Body of pancreas (tissue), 4 donors: ENCODE measurements at regions not wholly inside any gene's neighbourhood (a gene's known extent, or its start where the extent isn't known, plus 50 kb on each side); places are given as distances from the start of the nearest gene placed in this dataset.

ENCODE experiments used
- ATAC-seq: fragments of 150-250 bp; one replicate; pipeline ENCODE4 v1.9.1; 2016
- DNase-seq, 4 donors: peaks; one replicate each; pipeline ENCODE4 v3.0.0-alpha.2; 2019
- H3K27ac ChIP-seq, 4 donors: fragments of 200-600 bp; sonication (generic); 1 replicate in 3 of 4; 2 replicates in 1 of 4; pipeline versions ENCODE4 v1.5.1 to v1.6.1; 2016 to 2019; ENCODE audit warnings: mild to moderate bottlenecking in 1 of 4, mixed read lengths in 1 of 4, moderate library complexity in 1 of 4
- H3K27me3 ChIP-seq, 2 donors: fragments of 200-600 bp; sonication (generic); one replicate each; pipeline ENCODE4 v1.6.0; 2016; ENCODE audit warnings: mild to moderate bottlenecking in 1 of 2
- H3K36me3 ChIP-seq, 2 donors: fragments of 200-600 bp; sonication (generic); replicated peaks in 1 of 2; 2 replicates each; pipeline ENCODE4 v1.5.1; 2016; ENCODE audit warnings: low read depth in 2 of 2; ENCODE audit not compliant: insufficient read depth in 1 of 2
- H3K4me1 ChIP-seq: fragments of 200-600 bp; sonication (generic); one replicate; pipeline ENCODE4 v1.6.0; 2016
- H3K4me3 ChIP-seq, 2 donors: fragments of 200-600 bp; sonication (generic); 1 replicate in 1 of 2; 2 replicates in 1 of 2; pipeline ENCODE4 v1.5.1; 2016 to 2019
- H3K9me3 ChIP-seq, 3 donors: fragments of 200-600 bp; sonication (generic); 1 replicate in 2 of 3; 2 replicates in 1 of 3; pipeline ENCODE4 v1.5.1; 2016
- CTCF ChIP-seq, 7 experiments: fragments of 450-650 bp in 4 of 7; fragments of 200-600 bp in 3 of 7; sonication (generic) in 3 of 7; IDR thresholded peaks; one replicate each; pipeline ENCODE4 v1.5.1; 2016 to 2019; ENCODE audit warnings: antibody characterized with exemption in 7 of 7
- POLR2A ChIP-seq, 3 donors: fragments of 450-650 bp; IDR thresholded peaks; one replicate each; pipeline ENCODE4 v1.6.1; 2016; ENCODE audit warnings: antibody characterized with exemption in 3 of 3, mild to moderate bottlenecking in 2 of 3
- WGBS, 2 donors: methylation state at CpG; one replicate each; pipeline ENCODE4 v1.1.5; 2017; 5-methylcytosine and 5-hydroxymethylcytosine counted together
- intact Hi-C: fragments of 100-400 bp; cut with DNase I; formaldehyde crosslinking; loops from one replicate; pipeline ENCODE4 v1.15.1; 2023

GRCh38 chr10:44193166-44193565 lies 191.7 kb downstream of the CXCL12 start:
- DNase-seq (no peak), ATAC-seq (no peak)
- TF ChIP-seq CTCF (IDR thresholded peaks at IDR 0.05) (no peak), POLR2A (IDR thresholded peaks at IDR 0.05) (no peak)
- intact Hi-C loops = no loop called here
- 83 to 88% methylated on average over 3 of the region's 3 CpGs for WGBS, 2 donors
- Histone ChIP-seq H3K27me3 (no peaks in the 10 kb centered on the region), H3K4me3 (no peak overlapping the region), H3K9me3 (no peaks in the 10 kb centered on the region), H3K27ac (no peak overlapping the region), H3K4me1 (peaks cover 13% of the 10 kb centered on the region), H3K36me3 (no peaks in the 10 kb centered on the region)

DNA sequence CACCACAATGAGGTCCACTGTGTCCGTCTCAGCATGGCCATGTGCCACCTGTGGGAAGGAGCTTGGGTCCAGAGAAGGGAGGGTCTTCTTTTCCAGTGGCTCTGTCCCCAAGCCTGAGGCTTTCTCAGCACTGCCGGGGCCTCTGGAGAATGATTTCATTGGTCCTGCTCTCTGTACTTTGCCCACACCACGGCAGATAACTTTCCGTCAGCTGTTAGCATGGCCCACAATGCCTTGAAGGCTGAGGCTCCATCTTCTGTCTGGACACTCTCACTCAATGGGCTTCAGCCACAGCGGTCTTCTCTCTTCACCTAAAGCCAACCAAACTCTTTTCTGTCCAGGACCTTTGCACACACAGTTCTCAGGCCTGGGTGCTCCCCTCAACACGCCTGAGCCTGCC lies 192.5 kb downstream of the CXCL12 start:
- no peak for TF ChIP-seq POLR2A (IDR thresholded peaks at IDR 0.05)
- TF ChIP-seq CTCF (IDR thresholded peaks at IDR 0.05) = no peak
- Histone ChIP-seq H3K36me3 (no peaks in the 10 kb centered on the region), H3K4me3 (no peak overlapping the region), H3K27me3 (no peaks in the 10 kb centered on the region), H3K27ac (no peak overlapping the region), H3K4me1 (peaks cover 13% of the 10 kb centered on the region), H3K9me3 (no peaks in the 10 kb centered on the region)
- ATAC-seq (no peak), DNase-seq (no peak)
- intact Hi-C loops = no loop called here
- 88 to 89% methylated on average over 6 of the region's 6 CpGs for WGBS, 2 donors

DNA sequence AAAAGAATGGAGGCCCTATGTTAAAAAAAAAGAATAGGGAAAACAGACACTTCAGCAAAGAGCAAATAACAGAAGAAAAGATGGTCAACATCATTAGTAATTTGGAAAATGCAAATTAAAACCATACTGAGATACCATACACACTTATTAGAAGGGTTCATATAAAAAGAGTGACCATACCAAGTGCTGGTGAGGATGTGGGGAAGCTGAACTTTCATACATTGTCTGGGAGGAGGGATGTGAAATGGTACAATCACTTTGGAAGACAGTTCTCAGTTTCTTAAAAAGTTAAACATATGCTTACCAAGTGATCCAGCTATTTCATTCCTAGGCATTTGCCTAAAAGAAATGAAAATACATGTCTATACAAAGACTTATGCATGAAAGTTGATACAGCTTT lies 194.4 kb downstream of the CXCL12 start:
- Histone ChIP-seq H3K36me3 (no peaks in the 10 kb centered on the region), H3K4me3 (no peak overlapping the region), H3K4me1 (peaks cover 6% of the 10 kb centered on the region), H3K27me3 (no peaks in the 10 kb centered on the region), H3K27ac (no peak overlapping the region), H3K9me3 (no peaks in the 10 kb centered on the region)
- ATAC-seq (no peak), DNase-seq (no peak)
- TF ChIP-seq POLR2A (IDR thresholded peaks at IDR 0.05) = no peak
- no peak for TF ChIP-seq CTCF (IDR thresholded peaks at IDR 0.05)
- intact Hi-C loops = no loop called here

- Histone ChIP-seq H3K4me1 (no peaks in the 10 kb centered on the region), H3K27me3 (no peaks in the 10 kb centered on the region), H3K9me3 (no peaks in the 10 kb centered on the region), H3K36me3 (no peaks in the 10 kb centered on the region), H3K27ac (no peak overlapping the region), H3K4me3 (no peak overlapping the region)
- WGBS, 2 donors = 82 to 91% methylated on average over 1 of the region's 1 CpG
- DNase-seq (no peak), ATAC-seq (no peak)
- intact Hi-C loops = no loop called here
- TF ChIP-seq POLR2A (IDR thresholded peaks at IDR 0.05) (no peak), CTCF (IDR thresholded peaks at IDR 0.05) (no peak)
Observed at GRCh38 chr10:44186821-44187220, 198.1 kb downstream of the CXCL12 start.

DNA sequence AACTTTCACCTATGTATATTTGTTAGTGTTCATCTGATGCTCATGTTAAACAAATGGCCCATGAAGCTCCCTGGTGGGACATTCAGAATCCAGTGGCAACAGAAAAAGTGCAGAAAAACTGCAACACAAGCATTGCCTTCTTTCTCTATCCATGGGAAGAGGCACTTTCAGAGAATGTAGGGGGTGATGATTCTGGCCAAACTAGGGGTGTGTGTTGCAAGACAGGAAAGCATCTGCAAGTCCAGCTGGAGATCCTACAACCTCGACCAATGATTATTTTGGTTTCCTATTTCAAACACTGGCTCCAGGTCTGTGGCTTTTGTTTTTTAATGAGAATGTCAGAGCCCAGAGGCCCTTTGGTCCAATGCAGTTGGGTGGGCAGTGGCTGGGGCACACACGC lies 198.7 kb downstream of the CXCL12 start:
- Histone ChIP-seq H3K4me3 (no peak overlapping the region), H3K27me3 (no peaks in the 10 kb centered on the region), H3K9me3 (no peaks in the 10 kb centered on the region), H3K4me1 (no peaks in the 10 kb centered on the region), H3K36me3 (no peaks in the 10 kb centered on the region), H3K27ac (no peak overlapping the region)
- TF ChIP-seq CTCF (IDR thresholded peaks at IDR 0.05) = no peak
- TF ChIP-seq POLR2A (IDR thresholded peaks at IDR 0.05) = no peak
- ATAC-seq (no peak), DNase-seq (no peak)
- WGBS, 2 donors = 40 to 58% methylated on average over 2 of the region's 2 CpGs
- intact Hi-C loops = no loop called here
